ENCODE measurements at regions not wholly inside any gene's neighbourhood (a gene's known extent, or its start where the extent isn't known, plus 50 kb on each side); places are given as distances from the start of the nearest gene placed in this dataset.

GRCh38 chrX:21276736-21277433 is 97.3 kb upstream of the CNKSR2 start:
- TF ChIP-seq CTCF (IDR thresholded peaks at IDR 0.05 in 8 of 11, conservative IDR thresholded peaks at IDR 0.05 in 3 of 11) (no peak), POLR2A (IDR thresholded peaks at IDR 0.05) (no peak), POLR2AphosphoS5 (IDR thresholded peaks at IDR 0.05) (no peak)
